Amniotic epithelial cell (primary cell): ENCODE measurements at regions not wholly inside any gene's neighbourhood (a gene's known extent, or its start where the extent isn't known, plus 50 kb on each side); places are given as distances from the start of the nearest gene placed in this dataset.
"Not testable (repeated sequence)": the region's sequence is repeated elsewhere in the genome, so short reads cannot be mapped to it uniquely, and the experiment has no call there.

Experiments
- DNase-seq: peaks from one replicate; pipeline ENCODE4 v3.0.0-alpha.2; 2010; ENCODE audit warnings: low read depth

- DNase-seq, result no peak
These were observed 250.2 kb downstream of the RRAGC start for GRCh38 chr1:38609166-38610025.

- DNase-seq, result peak; percentile 20
These were observed 251.2 kb downstream of the RRAGC start for GRCh38 chr1:38608202-38608864.

GRCh38 chr1:38607526-38607925 lies 252.0 kb downstream of the RRAGC start:
- no peak for DNase-seq

GRCh38 chr1:38605063-38605462 lies 254.5 kb downstream of the RRAGC start:
- DNase-seq, result no peak

- DNase-seq, result no peak
These were observed 255.7 kb downstream of the RRAGC start for GRCh38 chr1:38603907-38604306.

- no peak for DNase-seq
These were observed 258.7 kb downstream of the RRAGC start for GRCh38 chr1:38600905-38601304.

- DNase-seq, result no peak
These were observed 259.3 kb downstream of the RRAGC start for GRCh38 chr1:38600286-38600685.

- no peak for DNase-seq
These were observed 261.5 kb downstream of the RRAGC start for GRCh38 chr1:38598118-38598517.

- peak; percentile 27 for DNase-seq
These were observed 270.5 kb downstream of the RRAGC start for GRCh38 chr1:38589036-38589435.

GRCh38 chr1:38587766-38588165 lies 271.8 kb downstream of the RRAGC start:
- DNase-seq, result no peak

GRCh38 chr1:38586993-38587646 lies 272.5 kb downstream of the RRAGC start:
- peak; percentile 11 for DNase-seq

- DNase-seq, result no peak
These were observed 273.6 kb downstream of the RRAGC start for GRCh38 chr1:38585971-38586370.

- DNase-seq, result no peak
These were observed 274.1 kb downstream of the RRAGC start for GRCh38 chr1:38585460-38585859.

GRCh38 chr1:38584448-38585355 lies 274.9 kb downstream of the RRAGC start:
- DNase-seq, result no peak

- DNase-seq, result not testable (repeated sequence)
These were observed 276.3 kb downstream of the RRAGC start for GRCh38 chr1:38583287-38583686.

GRCh38 chr1:38581396-38581795 lies 278.2 kb downstream of the RRAGC start:
- DNase-seq, result no peak

- peak; percentile 29 for DNase-seq
These were observed 279.0 kb downstream of the RRAGC start for GRCh38 chr1:38580594-38580993.

GRCh38 chr1:38579056-38579455 lies 280.5 kb downstream of the RRAGC start:
- no peak for DNase-seq

- DNase-seq, result no peak
These were observed 281.2 kb downstream of the RRAGC start for GRCh38 chr1:38578271-38578951.

- DNase-seq, result no peak
These were observed 281.7 kb downstream of the RRAGC start for GRCh38 chr1:38577937-38578270.

GRCh38 chr1:38577385-38577784 lies 282.2 kb downstream of the RRAGC start:
- DNase-seq, result no peak
